ENCODE measurements at regions not wholly inside any gene's neighbourhood (a gene's known extent, or its start where the extent isn't known, plus 50 kb on each side); places are given as distances from the start of the nearest gene placed in this dataset.

GRCh38 chr7:156206174-156206573 lies 393.9 kb upstream of the SHH start:
- TF ChIP-seq, protein P1, sequence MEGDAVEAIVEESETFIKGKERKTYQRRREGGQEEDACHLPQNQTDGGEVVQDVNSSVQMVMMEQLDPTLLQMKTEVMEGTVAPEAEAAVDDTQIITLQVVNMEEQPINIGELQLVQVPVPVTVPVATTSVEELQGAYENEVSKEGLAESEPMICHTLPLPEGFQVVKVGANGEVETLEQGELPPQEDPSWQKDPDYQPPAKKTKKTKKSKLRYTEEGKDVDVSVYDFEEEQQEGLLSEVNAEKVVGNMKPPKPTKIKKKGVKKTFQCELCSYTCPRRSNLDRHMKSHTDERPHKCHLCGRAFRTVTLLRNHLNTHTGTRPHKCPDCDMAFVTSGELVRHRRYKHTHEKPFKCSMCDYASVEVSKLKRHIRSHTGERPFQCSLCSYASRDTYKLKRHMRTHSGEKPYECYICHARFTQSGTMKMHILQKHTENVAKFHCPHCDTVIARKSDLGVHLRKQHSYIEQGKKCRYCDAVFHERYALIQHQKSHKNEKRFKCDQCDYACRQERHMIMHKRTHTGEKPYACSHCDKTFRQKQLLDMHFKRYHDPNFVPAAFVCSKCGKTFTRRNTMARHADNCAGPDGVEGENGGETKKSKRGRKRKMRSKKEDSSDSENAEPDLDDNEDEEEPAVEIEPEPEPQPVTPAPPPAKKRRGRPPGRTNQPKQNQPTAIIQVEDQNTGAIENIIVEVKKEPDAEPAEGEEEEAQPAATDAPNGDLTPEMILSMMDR (IDR thresholded peaks at IDR 0.05; ENCODE audit: insufficient read depth, low read length, poor library complexity, severe bottlenecking) = no peak
- TF ChIP-seq EZH2phosphoT487 (conservative IDR thresholded peaks at IDR 0.05; ENCODE audit: low read length) = no peak
